ENCODE measurements at regions not wholly inside any gene's neighbourhood (a gene's known extent, or its start where the extent isn't known, plus 50 kb on each side); places are given as distances from the start of the nearest gene placed in this dataset.

DNA sequence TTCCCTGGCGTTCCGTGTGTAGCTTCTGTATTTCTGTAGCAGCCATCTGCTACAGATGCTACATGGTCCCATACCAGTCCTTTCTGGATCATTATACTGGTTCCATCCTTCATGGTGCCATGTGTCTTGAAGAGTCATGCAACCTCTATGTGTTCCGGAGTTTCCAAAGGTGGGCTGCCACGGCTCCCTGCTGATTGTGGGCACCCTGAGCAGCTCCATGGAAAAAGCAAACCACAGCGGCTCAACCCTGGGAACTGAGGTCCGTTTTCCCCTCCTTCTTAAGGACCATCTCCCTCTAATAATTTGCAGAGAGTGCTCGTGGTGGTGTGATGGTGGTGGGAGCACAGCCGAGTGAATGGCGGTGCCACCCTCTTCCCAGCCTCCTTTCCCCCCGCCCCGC, 600.4 kb downstream of the CCDC171 start:
- no peak for DNase-seq (ENCODE audit: low read depth in 1 of 2, low spot score in 2 of 2)
- Histone ChIP-seq H3K9me3 (replicated peaks) (no peaks in the 10 kb centered on the region), H3K4me1 (replicated peaks) (no peaks in the 10 kb centered on the region), H3K36me3 (no peaks in the 10 kb centered on the region), H3K4me3 (no peak overlapping the region), H3K27ac (no peak overlapping the region), H3K27me3 (replicated peaks) (no peaks in the 10 kb centered on the region)

DNA sequence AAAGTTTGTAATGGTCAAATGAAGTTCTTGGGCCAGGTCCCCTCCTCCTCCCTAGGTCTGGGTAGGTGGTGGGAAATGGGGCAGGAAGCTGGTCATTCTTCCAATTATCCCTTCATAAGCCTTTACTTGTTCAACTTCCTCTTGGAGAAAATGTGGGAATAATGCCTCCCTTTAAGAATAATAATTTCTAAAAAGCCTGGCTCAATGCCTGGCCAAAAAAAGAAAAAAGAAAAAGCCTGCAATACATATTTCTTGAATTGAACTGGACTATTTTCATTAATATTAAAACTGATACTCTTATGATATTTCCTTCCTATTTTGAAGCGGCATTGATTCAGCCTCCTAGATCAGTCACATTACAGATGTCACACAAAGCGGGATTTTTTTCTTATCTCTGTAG, 600.9 kb downstream of the CCDC171 start:
- Histone ChIP-seq H3K27ac (no peak overlapping the region), H3K4me1 (replicated peaks) (no peaks in the 10 kb centered on the region), H3K4me3 (no peak overlapping the region), H3K9me3 (replicated peaks) (no peaks in the 10 kb centered on the region), H3K36me3 (no peaks in the 10 kb centered on the region), H3K27me3 (replicated peaks) (no peaks in the 10 kb centered on the region)
- DNase-seq (ENCODE audit: low read depth in 1 of 2, low spot score in 2 of 2) = no peak

DNA sequence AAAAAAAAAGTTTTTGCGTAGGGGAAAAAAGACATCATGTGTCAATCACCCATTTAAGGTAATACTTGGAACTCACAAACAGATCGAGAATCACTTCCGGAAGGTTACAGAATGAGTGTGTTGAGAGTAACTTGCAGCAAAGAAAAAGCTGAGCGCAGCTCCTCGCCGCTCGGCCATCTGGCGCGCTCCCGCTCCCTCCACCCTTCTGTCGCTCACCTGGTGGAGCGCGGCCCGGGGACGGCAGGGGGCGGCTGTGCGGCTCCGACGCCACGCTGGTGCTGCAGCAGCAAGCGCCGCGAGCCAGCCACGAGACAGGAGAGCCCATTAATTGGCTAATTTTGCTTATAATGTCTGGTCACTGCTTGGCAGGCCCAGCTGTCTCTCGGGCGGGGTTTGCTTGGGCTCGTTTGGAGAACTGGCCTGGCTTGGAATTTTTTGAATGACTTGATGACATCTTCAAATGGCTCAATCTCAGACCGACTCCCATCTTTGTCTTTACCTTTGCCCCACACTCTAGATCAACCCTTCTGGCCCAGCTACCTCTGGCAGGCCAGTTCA, 601.8 kb downstream of the CCDC171 start:
- DNase-seq (ENCODE audit: low read depth in 1 of 2, low spot score in 2 of 2) = no peak
- Histone ChIP-seq H3K4me1 (replicated peaks) (no peaks in the 10 kb centered on the region), H3K36me3 (no peaks in the 10 kb centered on the region), H3K4me3 (no peak overlapping the region), H3K9me3 (replicated peaks) (no peaks in the 10 kb centered on the region), H3K27ac (no peak overlapping the region), H3K27me3 (replicated peaks) (no peaks in the 10 kb centered on the region)

DNA sequence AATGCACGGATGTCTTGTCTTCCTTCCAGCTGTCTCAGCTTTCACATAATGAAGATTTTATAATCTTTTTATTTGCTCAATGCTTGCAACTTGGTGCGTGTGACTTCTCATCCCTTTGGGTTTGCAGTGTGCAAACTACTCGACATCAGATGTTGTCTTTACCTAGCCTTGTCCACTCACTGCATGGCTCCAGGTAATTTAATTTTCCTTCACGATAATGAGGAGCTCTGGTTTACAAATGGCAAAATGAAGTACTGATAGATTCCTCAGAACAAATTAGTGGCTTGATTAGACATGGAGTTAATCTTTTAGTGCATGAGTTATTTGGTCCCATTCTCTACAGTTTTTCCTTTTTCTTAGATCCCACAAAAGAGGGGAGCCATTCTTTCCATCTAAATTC, 603.0 kb downstream of the CCDC171 start:
- Histone ChIP-seq H3K27me3 (replicated peaks) (no peaks in the 10 kb centered on the region), H3K27ac (no peak overlapping the region), H3K4me3 (no peak overlapping the region), H3K9me3 (replicated peaks) (no peaks in the 10 kb centered on the region), H3K36me3 (no peaks in the 10 kb centered on the region), H3K4me1 (replicated peaks) (no peaks in the 10 kb centered on the region)
- DNase-seq (ENCODE audit: low read depth in 1 of 2, low spot score in 2 of 2) = no peak

DNA sequence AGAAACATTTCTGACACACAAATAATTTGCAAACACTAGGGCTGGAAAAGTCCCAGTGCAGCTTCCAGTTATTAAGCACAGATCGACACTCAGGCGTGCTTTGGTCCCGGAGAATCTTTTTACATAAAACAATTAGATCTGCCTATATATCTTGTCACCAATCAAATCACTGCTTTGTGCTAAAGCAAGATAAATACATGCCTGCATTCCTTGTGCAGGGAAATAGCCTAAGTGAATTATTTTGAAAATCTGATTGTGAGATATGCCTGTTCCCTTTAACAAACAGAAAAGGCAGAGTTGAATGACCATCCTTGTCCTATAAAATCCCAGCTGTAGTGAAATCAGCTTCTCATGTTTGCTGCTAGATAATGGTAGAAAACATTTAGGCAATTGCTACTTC, 604.4 kb downstream of the CCDC171 start:
- no peaks in the 10 kb centered on the region for H3K27me3 ChIP-seq (replicated peaks)
- H3K4me3 ChIP-seq = no peak overlapping the region
- DNase-seq (ENCODE audit: low read depth in 1 of 2, low spot score in 2 of 2) = no peak
- no peaks in the 10 kb centered on the region for H3K9me3 ChIP-seq (replicated peaks)
- no peak overlapping the region for H3K27ac ChIP-seq
- no peaks in the 10 kb centered on the region for H3K36me3 ChIP-seq
- H3K4me1 ChIP-seq (replicated peaks) = no peaks in the 10 kb centered on the region

DNA sequence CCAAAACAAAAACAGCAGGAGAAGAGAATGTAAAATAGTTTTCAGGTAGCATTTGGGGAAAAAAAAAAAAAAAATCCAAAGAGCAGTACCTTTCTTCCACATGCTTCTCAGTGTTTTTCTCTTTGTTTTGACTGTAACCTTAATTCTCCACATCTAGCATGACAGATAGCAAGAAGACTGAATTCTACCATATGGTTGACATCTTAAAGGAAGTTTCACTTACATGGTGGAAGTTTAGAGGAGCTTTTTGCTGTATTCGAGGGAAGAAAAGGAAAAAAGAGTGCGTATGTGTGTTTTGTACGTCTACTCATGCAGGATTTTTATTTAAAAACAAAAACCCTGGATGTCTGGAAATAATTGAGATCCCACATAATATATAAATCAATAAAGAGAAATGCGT, 604.8 kb downstream of the CCDC171 start:
- no peaks in the 10 kb centered on the region for H3K36me3 ChIP-seq
- no peaks in the 10 kb centered on the region for H3K27me3 ChIP-seq (replicated peaks)
- no peak overlapping the region for H3K4me3 ChIP-seq
- no peaks in the 10 kb centered on the region for H3K4me1 ChIP-seq (replicated peaks)
- no peaks in the 10 kb centered on the region for H3K9me3 ChIP-seq (replicated peaks)
- no peak for DNase-seq (ENCODE audit: low read depth in 1 of 2, low spot score in 2 of 2)
- no peak overlapping the region for H3K27ac ChIP-seq

DNA sequence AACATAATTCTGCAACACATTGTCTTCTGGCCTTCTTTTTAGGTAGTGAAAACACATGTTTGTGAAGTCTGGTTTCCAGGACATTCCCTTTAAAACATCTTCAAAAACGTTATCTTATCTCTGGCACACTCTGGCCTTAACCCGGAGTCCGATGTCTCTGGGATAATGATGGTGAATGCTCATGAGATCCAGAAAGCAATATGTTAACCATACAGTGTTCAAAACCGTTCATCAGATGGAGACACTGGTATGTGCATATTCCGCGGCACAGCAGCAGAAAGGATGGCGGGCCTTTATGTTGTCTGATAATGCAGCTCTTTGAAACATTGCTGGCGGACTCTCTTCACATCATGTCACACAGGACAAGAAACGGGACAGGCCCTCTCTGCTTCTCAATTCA, 605.2 kb downstream of the CCDC171 start:
- no peaks in the 10 kb centered on the region for H3K27me3 ChIP-seq (replicated peaks)
- H3K27ac ChIP-seq = no peak overlapping the region
- no peaks in the 10 kb centered on the region for H3K9me3 ChIP-seq (replicated peaks)
- H3K4me3 ChIP-seq = no peak overlapping the region
- H3K4me1 ChIP-seq (replicated peaks) = no peaks in the 10 kb centered on the region
- no peak for DNase-seq (ENCODE audit: low read depth in 1 of 2, low spot score in 2 of 2)
- no peaks in the 10 kb centered on the region for H3K36me3 ChIP-seq

DNA sequence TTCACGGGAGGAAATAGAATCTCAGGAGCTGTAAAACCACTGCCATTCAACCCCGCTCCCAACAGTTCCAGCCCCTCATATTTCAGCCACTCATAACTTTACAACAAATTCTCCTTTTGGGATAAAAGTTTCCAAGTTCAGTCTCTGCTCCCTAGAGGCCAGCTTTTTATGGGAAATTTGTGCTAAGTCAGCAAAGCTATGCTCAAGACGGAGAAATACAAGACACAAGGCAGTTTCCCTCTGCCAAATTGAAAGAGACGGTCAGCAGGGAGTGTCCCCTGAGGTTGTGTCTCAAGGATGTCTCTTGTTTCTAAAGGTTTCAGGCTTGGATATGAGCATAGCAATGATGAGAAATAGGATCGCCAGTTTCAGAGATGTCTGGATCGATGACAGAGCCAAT, 608.6 kb downstream of the CCDC171 start:
- Histone ChIP-seq H3K9me3 (replicated peaks) (no peaks in the 10 kb centered on the region), H3K36me3 (no peaks in the 10 kb centered on the region), H3K27me3 (replicated peaks) (no peaks in the 10 kb centered on the region), H3K4me3 (no peak overlapping the region), H3K27ac (no peak overlapping the region), H3K4me1 (replicated peaks) (no peaks in the 10 kb centered on the region)
- DNase-seq (ENCODE audit: low read depth in 1 of 2, low spot score in 2 of 2) = no peak

DNA sequence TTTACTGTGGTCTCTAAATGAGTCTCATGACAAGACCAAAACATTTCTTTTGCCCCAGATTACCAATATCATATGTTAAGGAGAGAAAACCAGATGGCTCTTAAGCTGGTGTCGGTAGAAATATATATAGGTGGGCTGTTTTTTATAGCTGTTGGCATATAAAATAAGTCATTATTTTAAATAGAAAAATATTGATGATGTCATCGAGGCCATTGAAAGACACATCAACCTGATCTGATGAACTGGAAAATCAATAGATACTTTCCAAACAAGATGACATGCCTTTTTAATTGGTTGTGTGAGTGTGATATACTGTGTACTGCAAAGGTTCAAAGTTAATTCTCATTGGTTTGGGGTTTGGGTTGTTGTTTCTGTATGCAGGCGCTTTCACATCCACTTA, 617.3 kb downstream of the CCDC171 start:
- DNase-seq (ENCODE audit: low read depth in 1 of 2, low spot score in 2 of 2) = no peak
- Histone ChIP-seq H3K36me3 (no peaks in the 10 kb centered on the region), H3K27me3 (replicated peaks) (no peaks in the 10 kb centered on the region), H3K27ac (no peak overlapping the region), H3K4me1 (replicated peaks) (no peaks in the 10 kb centered on the region), H3K9me3 (replicated peaks) (no peaks in the 10 kb centered on the region), H3K4me3 (no peak overlapping the region)

DNA sequence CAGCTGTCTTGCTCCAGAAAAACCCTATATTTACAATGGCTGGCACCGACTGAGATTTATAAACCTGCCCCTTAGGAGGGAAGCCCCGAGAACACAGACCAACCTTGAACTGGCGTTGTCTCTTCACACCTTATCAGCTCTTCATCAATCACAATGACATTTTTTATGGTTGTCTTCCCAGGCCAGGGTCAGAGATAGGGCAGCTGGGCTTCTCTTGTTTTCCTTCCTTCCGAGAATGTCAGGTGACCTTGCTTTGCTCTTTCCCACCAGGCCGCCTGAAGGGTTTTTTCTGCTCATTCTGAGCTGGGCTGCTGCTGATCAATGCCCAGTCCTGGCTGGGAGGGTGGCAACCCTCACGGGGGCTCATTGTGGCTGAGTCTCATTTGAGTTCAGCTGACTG, 619.1 kb downstream of the CCDC171 start:
- H3K36me3 ChIP-seq = no peaks in the 10 kb centered on the region
- H3K9me3 ChIP-seq (replicated peaks) = no peaks in the 10 kb centered on the region
- no peak overlapping the region for H3K27ac ChIP-seq
- no peak overlapping the region for H3K4me3 ChIP-seq
- H3K4me1 ChIP-seq (replicated peaks) = no peaks in the 10 kb centered on the region
- DNase-seq (ENCODE audit: low read depth in 1 of 2, low spot score in 2 of 2) = no peak
- H3K27me3 ChIP-seq (replicated peaks) = no peaks in the 10 kb centered on the region

DNA sequence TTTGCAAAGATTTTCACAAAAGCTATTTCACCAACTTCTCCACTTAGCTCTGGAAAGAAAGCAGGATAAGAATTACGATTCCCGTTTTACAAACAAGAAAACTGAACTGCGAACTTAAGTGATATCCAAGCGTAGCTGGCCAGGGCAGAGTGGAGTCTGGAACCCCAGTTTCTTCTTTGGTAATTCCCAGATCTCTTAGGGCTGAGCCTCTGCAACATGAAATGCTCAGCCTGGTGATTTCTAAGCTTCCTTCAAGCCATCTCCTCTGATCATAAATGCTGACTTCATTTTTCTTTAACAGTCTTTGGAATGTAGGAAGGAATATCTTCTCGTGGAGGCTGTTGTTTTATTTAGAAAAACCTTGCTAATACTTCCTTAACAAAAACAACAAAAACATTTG, 620.0 kb downstream of the CCDC171 start:
- no peaks in the 10 kb centered on the region for H3K4me1 ChIP-seq (replicated peaks)
- H3K4me3 ChIP-seq = no peak overlapping the region
- H3K36me3 ChIP-seq = no peaks in the 10 kb centered on the region
- no peaks in the 10 kb centered on the region for H3K27me3 ChIP-seq (replicated peaks)
- no peak for DNase-seq (ENCODE audit: low read depth in 1 of 2, low spot score in 2 of 2)
- H3K27ac ChIP-seq = no peak overlapping the region
- H3K9me3 ChIP-seq (replicated peaks) = no peaks in the 10 kb centered on the region

DNA sequence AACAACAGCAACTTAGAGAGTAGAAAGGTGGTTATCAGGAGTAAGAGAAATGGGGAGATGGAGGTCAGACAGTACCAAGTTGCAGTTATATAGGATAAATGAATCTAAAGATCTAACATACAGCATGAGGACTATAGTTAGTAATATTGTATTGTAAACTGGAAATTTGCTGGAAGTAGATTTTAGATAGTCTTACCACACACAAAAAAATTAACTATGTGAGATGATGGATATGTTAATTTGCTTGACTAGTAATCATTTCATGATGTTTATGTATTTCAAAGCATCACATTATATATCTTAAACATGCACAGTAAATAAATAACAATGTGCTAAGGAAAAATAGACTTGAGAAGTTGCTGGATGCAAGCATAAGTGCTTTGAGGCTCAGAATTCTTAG, 622.1 kb downstream of the CCDC171 start:
- H3K9me3 ChIP-seq (replicated peaks) = no peaks in the 10 kb centered on the region
- H3K4me1 ChIP-seq (replicated peaks) = no peaks in the 10 kb centered on the region
- no peak for DNase-seq (ENCODE audit: low read depth in 1 of 2, low spot score in 2 of 2)
- H3K36me3 ChIP-seq = no peaks in the 10 kb centered on the region
- H3K27me3 ChIP-seq (replicated peaks) = no peaks in the 10 kb centered on the region
- no peak overlapping the region for H3K27ac ChIP-seq
- no peak overlapping the region for H3K4me3 ChIP-seq

DNA sequence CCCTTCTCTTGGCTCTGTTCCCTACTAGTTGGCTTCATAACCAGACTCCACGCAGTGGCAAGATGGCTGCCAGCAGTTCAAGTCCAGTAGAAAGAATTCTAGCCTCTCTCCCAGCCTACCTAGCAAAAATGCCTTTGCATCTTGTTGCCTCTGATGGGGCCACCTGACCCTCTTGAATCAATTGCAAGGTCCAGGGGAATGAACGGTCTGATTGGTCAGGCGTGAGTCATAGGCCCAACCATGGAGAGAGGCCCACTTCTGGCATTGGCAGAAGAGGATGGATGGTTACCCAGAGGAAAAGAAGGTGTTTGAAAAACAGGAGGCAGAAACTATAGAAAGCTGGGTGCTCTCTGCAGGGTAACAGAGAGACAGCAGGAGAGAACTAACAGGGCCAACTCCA, 622.6 kb downstream of the CCDC171 start:
- H3K4me3 ChIP-seq = no peak overlapping the region
- H3K9me3 ChIP-seq (replicated peaks) = no peaks in the 10 kb centered on the region
- no peaks in the 10 kb centered on the region for H3K4me1 ChIP-seq (replicated peaks)
- no peak overlapping the region for H3K27ac ChIP-seq
- no peaks in the 10 kb centered on the region for H3K36me3 ChIP-seq
- H3K27me3 ChIP-seq (replicated peaks) = no peaks in the 10 kb centered on the region
- no peak for DNase-seq (ENCODE audit: low read depth in 1 of 2, low spot score in 2 of 2)

DNA sequence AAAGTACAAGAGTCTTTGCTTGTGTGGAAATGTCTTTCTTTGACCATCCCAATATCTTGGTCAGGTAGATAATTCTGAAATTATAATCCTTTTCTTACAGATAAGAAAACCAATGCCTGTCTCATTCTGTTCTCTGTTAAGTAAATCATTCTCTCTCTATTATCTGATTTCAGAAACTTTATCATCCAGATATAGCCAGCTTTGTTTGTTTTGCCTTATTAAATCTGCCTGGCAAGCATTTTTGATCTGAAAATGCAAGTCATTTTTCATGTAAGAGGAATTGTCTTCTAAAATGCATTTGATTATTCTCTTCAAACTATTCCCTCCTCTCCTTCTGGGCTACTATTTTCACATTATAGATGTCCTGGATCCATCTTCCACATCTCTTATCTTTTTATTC, 625.5 kb downstream of the CCDC171 start:
- no peaks in the 10 kb centered on the region for H3K9me3 ChIP-seq (replicated peaks)
- H3K4me3 ChIP-seq = no peak overlapping the region
- H3K36me3 ChIP-seq = no peaks in the 10 kb centered on the region
- no peak overlapping the region for H3K27ac ChIP-seq
- H3K4me1 ChIP-seq (replicated peaks) = no peaks in the 10 kb centered on the region
- no peaks in the 10 kb centered on the region for H3K27me3 ChIP-seq (replicated peaks)
- DNase-seq (ENCODE audit: low read depth in 1 of 2, low spot score in 2 of 2) = no peak

DNA sequence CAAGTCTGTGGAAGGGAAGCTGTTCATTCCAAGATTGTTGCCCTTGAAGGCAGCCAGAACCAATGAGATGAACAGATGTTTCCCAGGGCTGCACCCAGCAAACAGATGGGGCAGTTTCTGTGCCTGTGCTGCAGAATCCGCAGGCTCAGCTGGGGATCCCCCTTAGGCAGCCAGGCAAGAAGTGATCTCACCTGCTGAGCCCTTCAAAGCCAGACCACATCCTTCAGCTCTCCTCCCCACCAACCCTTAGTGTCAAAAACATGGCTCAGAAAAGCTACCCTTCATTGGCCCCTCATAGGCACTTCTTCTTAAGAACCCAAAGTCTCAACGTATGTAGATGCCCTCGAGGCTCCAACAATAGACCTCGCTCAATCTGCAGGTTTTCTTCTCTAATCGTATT, 626.7 kb downstream of the CCDC171 start:
- no peaks in the 10 kb centered on the region for H3K27me3 ChIP-seq (replicated peaks)
- no peak overlapping the region for H3K4me3 ChIP-seq
- no peaks in the 10 kb centered on the region for H3K36me3 ChIP-seq
- H3K27ac ChIP-seq = no peak overlapping the region
- no peaks in the 10 kb centered on the region for H3K4me1 ChIP-seq (replicated peaks)
- H3K9me3 ChIP-seq (replicated peaks) = no peaks in the 10 kb centered on the region
- DNase-seq (ENCODE audit: low read depth in 1 of 2, low spot score in 2 of 2) = no peak

Measured in SJSA1 (cell line).